ENCODE measurements at regions not wholly inside any gene's neighbourhood (a gene's known extent, or its start where the extent isn't known, plus 50 kb on each side); places are given as distances from the start of the nearest gene placed in this dataset.

GRCh38 chr18:51753365-51754057, 556.0 kb upstream of the MEX3C start:
- H3K4me3 ChIP-seq (ENCODE audit: low read length in 2 of 2): no peak overlapping the region
- no peaks in the 10 kb centered on the region for H3K27me3 Mint-ChIP-seq
- H3K27me3 ChIP-seq (ENCODE audit: insufficient read depth, low read length): no peaks in the 10 kb centered on the region
- H3K4me3 Mint-ChIP-seq: no peak overlapping the region
- H3K36me3 Mint-ChIP-seq: no peaks in the 10 kb centered on the region
- no peak for DNase-seq
- no peaks in the 10 kb centered on the region for H3K36me3 ChIP-seq (ENCODE audit: insufficient read depth, low read length)
- H3K9me3 Mint-ChIP-seq: peaks cover 0 to 4% (median 0%) of the 10 kb centered on the region in 8 donors
- H3K4me1 Mint-ChIP-seq: no peaks in the 10 kb centered on the region
- ChIA-PET CTCF (ENCODE audit: partially characterized antibody) (no interaction called here), POLR2A (ENCODE audit: partially characterized antibody) (no interaction called here)
- no peak overlapping the region for H3K27ac ChIP-seq (ENCODE audit: low read depth, low read length)
- no peak overlapping the region for H3K27ac Mint-ChIP-seq
- intact Hi-C loops (cut with micrococcal nuclease): no loop called here
- no peaks in the 10 kb centered on the region for H3K9me3 ChIP-seq (ENCODE audit: control insufficient read depth in 1 of 2, low read length in 2 of 2)
- H3K4me1 ChIP-seq (ENCODE audit: insufficient read depth, low read length): no peaks in the 10 kb centered on the region

DNA sequence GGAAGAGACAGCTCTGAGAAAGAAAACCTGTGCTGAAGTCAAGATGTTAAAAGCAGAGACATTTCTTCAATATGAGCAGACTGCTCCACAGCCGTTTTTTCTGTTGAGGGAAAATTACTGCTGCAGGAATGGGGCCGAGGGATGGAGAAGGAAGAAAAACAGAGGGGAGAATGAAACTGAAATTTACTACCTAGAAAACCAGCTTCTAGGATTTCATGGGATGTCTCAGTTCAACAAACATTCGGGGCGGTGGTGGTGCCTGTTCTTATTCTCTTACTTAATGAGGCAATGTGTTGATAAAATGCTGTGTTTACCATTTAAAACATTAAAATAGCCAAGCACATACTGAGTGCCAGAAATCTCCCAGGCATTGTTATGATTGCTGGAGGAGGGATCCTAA, 557.1 kb upstream of the MEX3C start:
- Mint-ChIP-seq H3K9me3 (peaks cover 0 to 2% (median 0%) of the 10 kb centered on the region in 8 donors), H3K36me3 (no peaks in the 10 kb centered on the region), H3K27me3 (no peaks in the 10 kb centered on the region), H3K4me1 (no peaks in the 10 kb centered on the region), H3K4me3 (no peak overlapping the region), H3K27ac (no peak overlapping the region)
- H3K4me1 ChIP-seq (ENCODE audit: insufficient read depth, low read length): no peaks in the 10 kb centered on the region
- intact Hi-C loops (cut with micrococcal nuclease): no loop called here
- no peaks in the 10 kb centered on the region for H3K36me3 ChIP-seq (ENCODE audit: insufficient read depth, low read length)
- no peak for DNase-seq
- no peaks in the 10 kb centered on the region for H3K27me3 ChIP-seq (ENCODE audit: insufficient read depth, low read length)
- ChIA-PET POLR2A (ENCODE audit: partially characterized antibody) (no interaction called here), CTCF (ENCODE audit: partially characterized antibody) (no interaction called here)
- H3K9me3 ChIP-seq (ENCODE audit: control insufficient read depth in 1 of 2, low read length in 2 of 2): no peaks in the 10 kb centered on the region
- H3K4me3 ChIP-seq (ENCODE audit: low read length in 2 of 2): no peak overlapping the region
- H3K27ac ChIP-seq (ENCODE audit: low read depth, low read length): no peak overlapping the region

- POLR2A ChIA-PET (ENCODE audit: partially characterized antibody): no interaction called here
- intact Hi-C loops (cut with micrococcal nuclease): no loop called here
- Mint-ChIP-seq H3K9me3 (no peaks in the 10 kb centered on the region), H3K4me1 (no peaks in the 10 kb centered on the region), H3K4me3 (no peak overlapping the region), H3K36me3 (no peaks in the 10 kb centered on the region), H3K27me3 (no peaks in the 10 kb centered on the region), H3K27ac (no peak overlapping the region)
- Histone ChIP-seq H3K4me1 (ENCODE audit: insufficient read depth, low read length) (no peaks in the 10 kb centered on the region), H3K4me3 (ENCODE audit: low read length in 2 of 2) (no peak overlapping the region), H3K36me3 (ENCODE audit: insufficient read depth, low read length) (no peaks in the 10 kb centered on the region), H3K9me3 (ENCODE audit: control insufficient read depth in 1 of 2, low read length in 2 of 2) (no peaks in the 10 kb centered on the region), H3K27me3 (ENCODE audit: insufficient read depth, low read length) (no peaks in the 10 kb centered on the region), H3K27ac (ENCODE audit: low read depth, low read length) (no peak overlapping the region)
- CTCF ChIA-PET (ENCODE audit: partially characterized antibody): interaction anchor here (1.6 kb wide), 1 partner anchor 9 kb away, joined by 4 read pairs; no protein-coding TSS in a partner anchor
- no peak for DNase-seq
Measured at GRCh38 chr18:51757255-51757924, 559.9 kb upstream of the MEX3C start.

- POLR2A ChIA-PET (ENCODE audit: partially characterized antibody): no interaction called here
- H3K36me3 Mint-ChIP-seq: no peaks in the 10 kb centered on the region
- no peaks in the 10 kb centered on the region for H3K36me3 ChIP-seq (ENCODE audit: insufficient read depth, low read length)
- H3K27ac ChIP-seq (ENCODE audit: low read depth, low read length): no peak overlapping the region
- H3K4me1 Mint-ChIP-seq: no peaks in the 10 kb centered on the region
- intact Hi-C loops (cut with micrococcal nuclease): no loop called here
- no peak for DNase-seq
- CTCF ChIA-PET (ENCODE audit: partially characterized antibody): no interaction called here
- no peak overlapping the region for H3K4me3 Mint-ChIP-seq
- H3K27ac Mint-ChIP-seq: no peak overlapping the region
- no peaks in the 10 kb centered on the region for H3K4me1 ChIP-seq (ENCODE audit: insufficient read depth, low read length)
- H3K9me3 Mint-ChIP-seq: peaks cover 0 to 1% (median 0%) of the 10 kb centered on the region in 8 donors
- H3K27me3 ChIP-seq (ENCODE audit: insufficient read depth, low read length): no peaks in the 10 kb centered on the region
- H3K4me3 ChIP-seq (ENCODE audit: low read length in 2 of 2): no peak overlapping the region
- no peaks in the 10 kb centered on the region for H3K9me3 ChIP-seq (ENCODE audit: control insufficient read depth in 1 of 2, low read length in 2 of 2)
- no peaks in the 10 kb centered on the region for H3K27me3 Mint-ChIP-seq
Measured at GRCh38 chr18:51762373-51762772, 564.9 kb upstream of the MEX3C start.

- ChIA-PET POLR2A (ENCODE audit: partially characterized antibody) (no interaction called here), CTCF (ENCODE audit: partially characterized antibody) (no interaction called here)
- intact Hi-C loops (cut with micrococcal nuclease): no loop called here
- Histone ChIP-seq H3K27ac (ENCODE audit: low read depth, low read length) (no peak overlapping the region), H3K36me3 (ENCODE audit: insufficient read depth, low read length) (no peaks in the 10 kb centered on the region), H3K27me3 (ENCODE audit: insufficient read depth, low read length) (no peaks in the 10 kb centered on the region), H3K4me1 (ENCODE audit: insufficient read depth, low read length) (no peaks in the 10 kb centered on the region), H3K9me3 (ENCODE audit: control insufficient read depth in 1 of 2, low read length in 2 of 2) (no peaks in the 10 kb centered on the region), H3K4me3 (ENCODE audit: low read length in 2 of 2) (no peak overlapping the region)
- DNase-seq: no peak
- Mint-ChIP-seq H3K4me1 (no peaks in the 10 kb centered on the region), H3K9me3 (peaks cover 0 to 1% (median 0%) of the 10 kb centered on the region in 8 donors), H3K27ac (no peak overlapping the region), H3K36me3 (no peaks in the 10 kb centered on the region), H3K27me3 (no peaks in the 10 kb centered on the region), H3K4me3 (no peak overlapping the region)
Measured at GRCh38 chr18:51765606-51766360, 568.3 kb upstream of the MEX3C start.

DNA sequence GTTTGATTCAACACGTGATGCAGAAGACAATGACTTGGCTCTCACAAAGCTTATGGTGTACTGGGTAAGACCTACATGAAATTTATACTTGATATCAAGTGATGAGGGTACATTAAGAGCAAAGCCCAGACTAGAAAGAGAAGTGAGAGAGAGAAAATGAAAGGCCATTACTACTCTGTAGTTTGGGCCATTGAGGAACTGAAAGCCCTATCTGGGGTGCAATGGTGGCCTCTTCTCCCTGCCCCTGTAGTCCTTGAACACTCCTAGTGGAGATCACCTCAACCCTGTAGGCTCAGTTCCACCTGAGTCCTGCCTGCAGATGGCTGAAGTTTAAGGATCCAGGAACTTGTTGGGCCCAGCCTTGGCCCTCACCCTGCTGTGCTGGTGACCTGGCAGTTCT, 569.8 kb upstream of the MEX3C start:
- Histone ChIP-seq H3K4me3 (ENCODE audit: low read length in 2 of 2) (no peak overlapping the region), H3K27ac (ENCODE audit: low read depth, low read length) (no peak overlapping the region), H3K36me3 (ENCODE audit: insufficient read depth, low read length) (no peaks in the 10 kb centered on the region), H3K4me1 (ENCODE audit: insufficient read depth, low read length) (no peaks in the 10 kb centered on the region), H3K27me3 (ENCODE audit: insufficient read depth, low read length) (no peaks in the 10 kb centered on the region), H3K9me3 (ENCODE audit: control insufficient read depth in 1 of 2, low read length in 2 of 2) (no peaks in the 10 kb centered on the region)
- POLR2A ChIA-PET (ENCODE audit: partially characterized antibody): no interaction called here
- no peak overlapping the region for H3K27ac Mint-ChIP-seq
- no peaks in the 10 kb centered on the region for H3K36me3 Mint-ChIP-seq
- CTCF ChIA-PET (ENCODE audit: partially characterized antibody): interaction anchor here (1.0 kb wide), 1 partner anchor 15 kb away, joined by 3 read pairs; no protein-coding TSS in a partner anchor
- DNase-seq: no peak
- no peaks in the 10 kb centered on the region for H3K27me3 Mint-ChIP-seq
- no peaks in the 10 kb centered on the region for H3K4me1 Mint-ChIP-seq
- no peak overlapping the region for H3K4me3 Mint-ChIP-seq
- intact Hi-C loops (cut with micrococcal nuclease): no loop called here
- H3K9me3 Mint-ChIP-seq: peaks cover 0 to 4% (median 0%) of the 10 kb centered on the region in 8 donors

- H3K9me3 ChIP-seq (ENCODE audit: control insufficient read depth in 1 of 2, low read length in 2 of 2): no peaks in the 10 kb centered on the region
- Mint-ChIP-seq H3K27me3 (no peaks in the 10 kb centered on the region), H3K4me3 (no peak overlapping the region), H3K27ac (no peak overlapping the region), H3K4me1 (no peaks in the 10 kb centered on the region), H3K9me3 (peaks cover 0 to 8% (median 2%) of the 10 kb centered on the region in 8 donors), H3K36me3 (no peaks in the 10 kb centered on the region)
- ChIA-PET CTCF (ENCODE audit: partially characterized antibody) (no interaction called here), POLR2A (ENCODE audit: partially characterized antibody) (no interaction called here)
- H3K4me1 ChIP-seq (ENCODE audit: insufficient read depth, low read length): no peaks in the 10 kb centered on the region
- H3K36me3 ChIP-seq (ENCODE audit: insufficient read depth, low read length): no peaks in the 10 kb centered on the region
- DNase-seq: no peak
- intact Hi-C loops (cut with micrococcal nuclease): no loop called here
- H3K27me3 ChIP-seq (ENCODE audit: insufficient read depth, low read length): no peaks in the 10 kb centered on the region
- H3K27ac ChIP-seq (ENCODE audit: low read depth, low read length): no peak overlapping the region
- no peak overlapping the region for H3K4me3 ChIP-seq (ENCODE audit: low read length in 2 of 2)
Measured at GRCh38 chr18:51778115-51778514, 561.9 kb upstream of the DCC start.
